ENCODE measurements at regions not wholly inside any gene's neighbourhood (a gene's known extent, or its start where the extent isn't known, plus 50 kb on each side); places are given as distances from the start of the nearest gene placed in this dataset.

DNA sequence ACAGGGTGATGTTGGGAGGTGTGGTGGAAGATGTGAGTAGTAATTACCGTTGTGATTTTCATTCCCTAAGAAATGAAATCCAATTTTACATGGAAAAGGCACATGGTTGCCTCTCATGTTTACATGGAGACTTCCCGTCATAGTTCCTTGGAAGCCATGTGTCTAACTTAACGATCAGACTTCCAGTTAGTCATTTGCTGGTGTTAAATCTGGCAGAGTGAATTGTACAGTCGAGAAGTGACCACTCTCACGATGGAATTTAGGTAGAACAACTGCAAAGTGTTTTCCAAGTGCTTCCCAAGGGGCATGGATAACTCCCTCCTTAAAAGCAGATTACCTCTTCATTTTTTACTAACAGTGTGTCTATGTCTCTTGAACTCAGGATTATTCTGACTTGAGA, 145.8 kb upstream of the CCN2 start:
- intact Hi-C loops (cut with DNase I): no loop called here
- no peaks in the 10 kb centered on the region for H3K36me3 ChIP-seq
- no peaks in the 10 kb centered on the region for H3K9me3 ChIP-seq
- no peak overlapping the region for H3K27ac ChIP-seq
- DNase-seq (ENCODE audit: low spot score): no peak
- H3K4me3 ChIP-seq: no peak overlapping the region
- TF ChIP-seq, protein P1, sequence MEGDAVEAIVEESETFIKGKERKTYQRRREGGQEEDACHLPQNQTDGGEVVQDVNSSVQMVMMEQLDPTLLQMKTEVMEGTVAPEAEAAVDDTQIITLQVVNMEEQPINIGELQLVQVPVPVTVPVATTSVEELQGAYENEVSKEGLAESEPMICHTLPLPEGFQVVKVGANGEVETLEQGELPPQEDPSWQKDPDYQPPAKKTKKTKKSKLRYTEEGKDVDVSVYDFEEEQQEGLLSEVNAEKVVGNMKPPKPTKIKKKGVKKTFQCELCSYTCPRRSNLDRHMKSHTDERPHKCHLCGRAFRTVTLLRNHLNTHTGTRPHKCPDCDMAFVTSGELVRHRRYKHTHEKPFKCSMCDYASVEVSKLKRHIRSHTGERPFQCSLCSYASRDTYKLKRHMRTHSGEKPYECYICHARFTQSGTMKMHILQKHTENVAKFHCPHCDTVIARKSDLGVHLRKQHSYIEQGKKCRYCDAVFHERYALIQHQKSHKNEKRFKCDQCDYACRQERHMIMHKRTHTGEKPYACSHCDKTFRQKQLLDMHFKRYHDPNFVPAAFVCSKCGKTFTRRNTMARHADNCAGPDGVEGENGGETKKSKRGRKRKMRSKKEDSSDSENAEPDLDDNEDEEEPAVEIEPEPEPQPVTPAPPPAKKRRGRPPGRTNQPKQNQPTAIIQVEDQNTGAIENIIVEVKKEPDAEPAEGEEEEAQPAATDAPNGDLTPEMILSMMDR (IDR thresholded peaks at IDR 0.05): no peak
- TF ChIP-seq POLR2AphosphoS5 (IDR thresholded peaks at IDR 0.05): no peak
- TF ChIP-seq POLR2A (IDR thresholded peaks at IDR 0.05): no peak
- H3K4me1 ChIP-seq (replicated peaks): no peaks in the 10 kb centered on the region
- H3K27me3 ChIP-seq (replicated peaks; ENCODE audit: insufficient read depth): no peaks in the 10 kb centered on the region
- WGBS: 87% methylated on average over 5 of the region's 5 CpGs

- no peak for DNase-seq (ENCODE audit: low spot score)
- intact Hi-C loops (cut with DNase I): no loop called here
- TF ChIP-seq, protein P1 (IDR thresholded peaks at IDR 0.05): no peak
- TF ChIP-seq POLR2A (IDR thresholded peaks at IDR 0.05) (no peak), POLR2AphosphoS5 (IDR thresholded peaks at IDR 0.05) (no peak)
- Histone ChIP-seq H3K36me3 (no peaks in the 10 kb centered on the region), H3K4me3 (no peak overlapping the region), H3K27me3 (replicated peaks; ENCODE audit: insufficient read depth) (no peaks in the 10 kb centered on the region), H3K27ac (no peak overlapping the region), H3K4me1 (replicated peaks) (no peaks in the 10 kb centered on the region), H3K9me3 (no peaks in the 10 kb centered on the region)
- 82% methylated on average over 3 of the region's 3 CpGs for WGBS
Measured at GRCh38 chr6:132096245-132096644, 145.1 kb upstream of the CCN2 start.

GRCh38 chr6:132089173-132089572, 138.0 kb upstream of the CCN2 start:
- Histone ChIP-seq H3K36me3 (no peaks in the 10 kb centered on the region), H3K27me3 (replicated peaks; ENCODE audit: insufficient read depth) (no peaks in the 10 kb centered on the region), H3K4me3 (no peak overlapping the region), H3K4me1 (replicated peaks) (no peaks in the 10 kb centered on the region), H3K27ac (no peak overlapping the region), H3K9me3 (no peaks in the 10 kb centered on the region)
- WGBS: 61% methylated on average over 2 of the region's 2 CpGs
- no peak for DNase-seq (ENCODE audit: low spot score)
- TF ChIP-seq, protein P1 (IDR thresholded peaks at IDR 0.05): no peak
- no peak for TF ChIP-seq POLR2AphosphoS5 (IDR thresholded peaks at IDR 0.05)
- no peak for TF ChIP-seq POLR2A (IDR thresholded peaks at IDR 0.05)
- intact Hi-C loops (cut with DNase I): loop anchor here (5.0 kb wide), 2 partner anchors 43 to 137 kb away; partner anchors contain the start of gene CCN2

DNA sequence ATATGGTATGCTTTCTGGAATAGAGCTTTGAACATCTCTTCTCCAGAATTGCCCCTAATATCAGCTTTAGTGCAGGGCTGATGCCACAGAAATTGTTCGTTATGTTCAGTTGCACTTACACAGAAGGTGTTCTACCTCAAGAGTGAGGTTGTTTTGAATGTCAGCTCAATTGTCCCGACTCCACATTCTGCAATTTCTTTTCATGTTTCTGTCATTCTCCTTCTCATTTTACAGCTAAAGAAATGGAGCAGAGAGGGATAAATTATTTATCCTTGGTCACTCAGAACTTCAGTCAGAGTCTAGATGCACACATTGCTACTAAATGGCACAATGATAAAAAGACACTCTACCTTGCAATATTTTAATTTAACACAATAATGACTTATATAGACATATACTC, 137.0 kb upstream of the CCN2 start:
- no peak overlapping the region for H3K4me3 ChIP-seq
- no peak for TF ChIP-seq POLR2AphosphoS5 (IDR thresholded peaks at IDR 0.05)
- no peak for TF ChIP-seq POLR2A (IDR thresholded peaks at IDR 0.05)
- TF ChIP-seq, protein P1 (IDR thresholded peaks at IDR 0.05): no peak
- no peaks in the 10 kb centered on the region for H3K27me3 ChIP-seq (replicated peaks; ENCODE audit: insufficient read depth)
- no peak for DNase-seq (ENCODE audit: low spot score)
- no peaks in the 10 kb centered on the region for H3K9me3 ChIP-seq
- no peaks in the 10 kb centered on the region for H3K36me3 ChIP-seq
- no peaks in the 10 kb centered on the region for H3K4me1 ChIP-seq (replicated peaks)
- intact Hi-C loops (cut with DNase I): loop anchor here (5.0 kb wide), 2 partner anchors 44 to 136 kb away; partner anchors contain the start of gene CCN2
- 82% methylated on average over 2 of the region's 2 CpGs for WGBS
- H3K27ac ChIP-seq: no peak overlapping the region

DNA sequence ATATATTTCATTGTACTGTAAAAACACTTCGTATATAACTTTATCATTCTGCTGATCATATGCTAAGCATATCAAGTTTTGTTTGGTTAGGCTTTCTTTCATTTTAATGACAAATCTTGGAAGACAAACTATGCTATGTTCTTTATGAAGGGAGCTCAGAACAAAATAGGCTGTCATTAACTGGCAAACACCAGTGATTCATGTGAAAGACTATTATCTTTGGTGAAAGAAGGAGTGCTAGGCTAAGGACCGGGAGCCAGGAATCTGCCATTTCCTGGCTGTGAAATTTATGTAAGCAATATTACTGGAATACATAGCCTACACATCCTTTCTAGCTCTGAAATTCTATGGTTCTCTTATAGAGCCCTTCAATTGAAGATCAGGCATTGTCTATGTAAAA, 136.2 kb upstream of the CCN2 start:
- no peak for DNase-seq (ENCODE audit: low spot score)
- intact Hi-C loops (cut with DNase I): loop anchor here (5.0 kb wide), 2 partner anchors 45 to 135 kb away; partner anchors contain the start of gene CCN2
- 23% methylated on average over 2 of the region's 2 CpGs for WGBS
- no peaks in the 10 kb centered on the region for H3K9me3 ChIP-seq
- TF ChIP-seq, protein P1 (IDR thresholded peaks at IDR 0.05): no peak
- TF ChIP-seq POLR2AphosphoS5 (IDR thresholded peaks at IDR 0.05) (no peak), POLR2A (IDR thresholded peaks at IDR 0.05) (no peak)
- H3K27ac ChIP-seq: no peak overlapping the region
- no peaks in the 10 kb centered on the region for H3K36me3 ChIP-seq
- no peak overlapping the region for H3K4me3 ChIP-seq
- no peaks in the 10 kb centered on the region for H3K4me1 ChIP-seq (replicated peaks)
- no peaks in the 10 kb centered on the region for H3K27me3 ChIP-seq (replicated peaks; ENCODE audit: insufficient read depth)

Measured in prostate gland (tissue), 2 donors.